Astrocyte (in vitro differentiated cells and primary cell): ENCODE measurements at regions not wholly inside any gene's neighbourhood (a gene's known extent, or its start where the extent isn't known, plus 50 kb on each side); places are given as distances from the start of the nearest gene placed in this dataset.

Source experiments
- DNase-seq: peaks from one replicate; pipeline ENCODE4 v3.0.0-alpha.2; 2010; ENCODE audit warnings: low read depth
- FAIRE-seq: peaks from 2 replicates; lab custom pipeline; 2011; peaks lifted over from hg19 to GRCh38; lab: Jason Lieb, UNC
- H2AFZ ChIP-seq: 2 replicates; pipeline ENCODE4 v1.6.0; 2012; ENCODE audit warnings: low read depth, low read length, inconsistent platforms
- H3K27ac ChIP-seq: 2 replicates; pipeline ENCODE4 v1.5.1; 2011; ENCODE audit warnings: low read depth, low read length, inconsistent platforms
- H3K27me3 ChIP-seq: 2 replicates; pipeline ENCODE4 v1.6.0; 2011; ENCODE audit warnings: low read length, inconsistent platforms; ENCODE audit not compliant: insufficient read depth
- H3K36me3 ChIP-seq: 2 replicates; pipeline ENCODE4 v1.5.1; 2011; ENCODE audit warnings: low read length, inconsistent platforms; ENCODE audit not compliant: insufficient read depth
- H3K4me1 ChIP-seq: 2 replicates; pipeline ENCODE4 v1.5.1; 2011; ENCODE audit warnings: low read length, inconsistent platforms; ENCODE audit not compliant: insufficient read depth
- H3K4me2 ChIP-seq: 2 replicates; pipeline ENCODE4 v1.6.0; 2012; ENCODE audit warnings: low read length, inconsistent platforms
- H3K4me3 ChIP-seq: 2 replicates; pipeline ENCODE4 v1.5.1; 2011; ENCODE audit warnings: low read depth, mild to moderate bottlenecking, low read length, inconsistent platforms; ENCODE audit not compliant: insufficient read depth
- H3K79me2 ChIP-seq: 2 replicates; pipeline ENCODE4 v1.6.0; 2012; ENCODE audit warnings: mild to moderate bottlenecking, low read length, inconsistent platforms; ENCODE audit not compliant: insufficient read depth
- H3K9ac ChIP-seq: 2 replicates; pipeline ENCODE4 v1.6.0; 2012; ENCODE audit warnings: mild to moderate bottlenecking, low read length, inconsistent platforms
- H3K9me3 ChIP-seq: 2 replicates; pipeline ENCODE4 v1.5.1; 2012; ENCODE audit warnings: low read depth, mild to moderate bottlenecking, low read length, inconsistent platforms; ENCODE audit not compliant: insufficient read depth
- H4K20me1 ChIP-seq: 2 replicates; pipeline ENCODE4 v1.6.0; 2012; ENCODE audit warnings: low read length, inconsistent platforms; ENCODE audit not compliant: insufficient read depth
- H3K27ac Mint-ChIP-seq: one replicate; pipeline ENCODE4 v1.8.0; 2021; ENCODE audit warnings: mild to moderate bottlenecking, mixed read lengths; ENCODE audit not compliant: unreplicated experiment
- H3K27me3 Mint-ChIP-seq: one replicate; pipeline ENCODE4 v1.8.0; 2021; ENCODE audit warnings: low read depth, mixed read lengths; ENCODE audit not compliant: unreplicated experiment
- H3K36me3 Mint-ChIP-seq: one replicate; pipeline ENCODE4 v1.8.0; 2021; ENCODE audit warnings: low read depth, mixed read lengths; ENCODE audit not compliant: unreplicated experiment
- H3K4me1 Mint-ChIP-seq: one replicate; pipeline ENCODE4 v1.8.0; 2021; ENCODE audit warnings: low read depth, mixed read lengths; ENCODE audit not compliant: unreplicated experiment
- H3K4me3 Mint-ChIP-seq: one replicate; pipeline ENCODE4 v1.8.0; 2021; ENCODE audit warnings: mild to moderate bottlenecking, moderate library complexity, mixed read lengths; ENCODE audit not compliant: unreplicated experiment
- H3K9me3 Mint-ChIP-seq: one replicate; pipeline ENCODE4 v1.8.0; 2021; ENCODE audit warnings: mild to moderate bottlenecking, mixed read lengths; ENCODE audit not compliant: unreplicated experiment
- EZH2 ChIP-seq: IDR thresholded peaks from 2 replicates; pipeline ENCODE4 v1.6.1; 2012; ENCODE audit warnings: mild to moderate bottlenecking, low read length, inconsistent platforms; ENCODE audit not compliant: insufficient read depth
- TF ChIP-seq, protein P1 (sequence below): IDR thresholded peaks from 2 replicates; pipeline ENCODE4 v1.5.1; 2011; ENCODE audit warnings: low read depth, mild to moderate bottlenecking, inconsistent platforms, low read length, moderate library complexity; ENCODE audit not compliant: insufficient read depth

DNA sequence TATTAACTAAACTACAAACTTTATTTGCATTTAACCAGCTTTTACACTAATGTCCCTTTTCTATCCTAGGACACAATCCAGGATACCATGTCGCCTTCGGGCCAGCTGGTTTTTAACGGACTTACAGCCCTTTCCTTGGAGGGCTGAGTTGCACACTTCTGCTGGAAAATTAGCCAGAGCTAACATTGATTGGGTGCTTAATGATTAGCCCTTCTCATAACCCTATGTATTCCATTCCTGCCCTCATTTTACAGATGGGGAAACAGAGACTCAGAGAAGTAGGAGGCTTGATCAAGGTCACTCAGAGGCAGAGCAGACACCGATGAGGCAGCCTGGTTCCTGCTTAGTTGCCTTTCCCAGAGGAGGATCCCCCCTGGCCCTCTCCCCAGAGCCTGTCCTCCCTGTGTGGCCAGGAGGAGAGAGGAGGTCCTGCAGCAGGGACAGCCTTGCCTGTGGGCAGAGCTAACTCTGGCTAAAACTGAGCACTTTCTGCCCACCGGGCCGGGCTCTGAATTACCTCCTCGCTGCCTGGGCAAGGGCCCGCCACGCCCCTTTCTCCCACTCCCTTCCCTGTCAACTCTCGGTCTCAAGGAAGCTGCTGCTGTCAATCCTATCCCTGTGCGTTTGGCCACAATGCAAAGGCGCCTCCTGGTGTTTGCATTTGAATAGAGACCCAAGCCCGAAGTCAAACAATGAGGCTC is 59.6 kb upstream of the PAX6 start:
- Mint-ChIP-seq H3K9me3 (no peaks in the 10 kb centered on the region), H3K27ac (no peak overlapping the region), H3K36me3 (no peaks in the 10 kb centered on the region), H3K27me3 (peaks cover 10% of the 10 kb centered on the region), H3K4me1 (peaks cover 11% of the 10 kb centered on the region), H3K4me3 (no peak overlapping the region)
- no peak overlapping the region for H3K27ac ChIP-seq
- peak overlapping the region; percentile 6 for H2AFZ ChIP-seq
- H3K9ac ChIP-seq, result no peak overlapping the region
- TF ChIP-seq, protein P1, sequence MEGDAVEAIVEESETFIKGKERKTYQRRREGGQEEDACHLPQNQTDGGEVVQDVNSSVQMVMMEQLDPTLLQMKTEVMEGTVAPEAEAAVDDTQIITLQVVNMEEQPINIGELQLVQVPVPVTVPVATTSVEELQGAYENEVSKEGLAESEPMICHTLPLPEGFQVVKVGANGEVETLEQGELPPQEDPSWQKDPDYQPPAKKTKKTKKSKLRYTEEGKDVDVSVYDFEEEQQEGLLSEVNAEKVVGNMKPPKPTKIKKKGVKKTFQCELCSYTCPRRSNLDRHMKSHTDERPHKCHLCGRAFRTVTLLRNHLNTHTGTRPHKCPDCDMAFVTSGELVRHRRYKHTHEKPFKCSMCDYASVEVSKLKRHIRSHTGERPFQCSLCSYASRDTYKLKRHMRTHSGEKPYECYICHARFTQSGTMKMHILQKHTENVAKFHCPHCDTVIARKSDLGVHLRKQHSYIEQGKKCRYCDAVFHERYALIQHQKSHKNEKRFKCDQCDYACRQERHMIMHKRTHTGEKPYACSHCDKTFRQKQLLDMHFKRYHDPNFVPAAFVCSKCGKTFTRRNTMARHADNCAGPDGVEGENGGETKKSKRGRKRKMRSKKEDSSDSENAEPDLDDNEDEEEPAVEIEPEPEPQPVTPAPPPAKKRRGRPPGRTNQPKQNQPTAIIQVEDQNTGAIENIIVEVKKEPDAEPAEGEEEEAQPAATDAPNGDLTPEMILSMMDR, result peak; percentile 53
- TF ChIP-seq EZH2, result no peak
- peak overlapping the region; percentile 51 for H3K4me2 ChIP-seq
- no peaks in the 10 kb centered on the region for H3K27me3 ChIP-seq
- no peaks in the 10 kb centered on the region for H3K9me3 ChIP-seq
- FAIRE-seq (no peak), DNase-seq (peak; percentile 20)
- H3K36me3 ChIP-seq, result no peaks in the 10 kb centered on the region
- no peaks in the 10 kb centered on the region for H3K79me2 ChIP-seq
- H3K4me1 ChIP-seq, result peaks cover 13% of the 10 kb centered on the region
- H3K4me3 ChIP-seq, result no peak overlapping the region
- H4K20me1 ChIP-seq, result no peaks in the 10 kb centered on the region

DNA sequence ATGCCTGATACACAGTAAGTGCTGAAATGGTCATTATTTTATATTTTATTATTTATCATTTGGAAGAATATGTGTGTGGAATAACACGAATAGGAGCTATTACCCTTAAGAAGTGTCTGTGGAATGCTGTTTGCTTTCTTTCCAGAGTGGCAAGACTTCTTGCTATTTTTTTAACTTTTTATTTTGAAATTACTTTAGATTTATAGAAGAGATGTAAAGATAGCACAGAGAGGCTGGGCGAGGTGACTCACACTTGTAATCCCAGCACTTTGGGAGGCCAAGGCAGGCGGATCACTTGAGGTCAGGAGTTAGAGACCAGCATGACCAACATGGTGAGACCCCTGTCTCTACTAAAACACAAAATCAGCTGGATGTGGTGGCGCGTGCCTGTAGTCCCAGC is 58.9 kb upstream of the PAX6 start:
- Mint-ChIP-seq H3K27me3 (peaks cover 10% of the 10 kb centered on the region), H3K4me3 (no peak overlapping the region), H3K36me3 (no peaks in the 10 kb centered on the region), H3K27ac (no peak overlapping the region), H3K9me3 (peaks cover 1% of the 10 kb centered on the region), H3K4me1 (peaks cover 5% of the 10 kb centered on the region)
- Histone ChIP-seq H2AFZ (no peak overlapping the region), H3K4me3 (no peak overlapping the region), H3K4me1 (peaks cover 11% of the 10 kb centered on the region), H3K36me3 (no peaks in the 10 kb centered on the region), H3K4me2 (no peak overlapping the region), H4K20me1 (no peaks in the 10 kb centered on the region), H3K9me3 (no peaks in the 10 kb centered on the region), H3K9ac (no peak overlapping the region), H3K27ac (no peak overlapping the region), H3K27me3 (no peaks in the 10 kb centered on the region), H3K79me2 (no peaks in the 10 kb centered on the region)
- no peak for TF ChIP-seq EZH2
- TF ChIP-seq, protein P1, result no peak
- FAIRE-seq (no peak), DNase-seq (no peak)

DNA sequence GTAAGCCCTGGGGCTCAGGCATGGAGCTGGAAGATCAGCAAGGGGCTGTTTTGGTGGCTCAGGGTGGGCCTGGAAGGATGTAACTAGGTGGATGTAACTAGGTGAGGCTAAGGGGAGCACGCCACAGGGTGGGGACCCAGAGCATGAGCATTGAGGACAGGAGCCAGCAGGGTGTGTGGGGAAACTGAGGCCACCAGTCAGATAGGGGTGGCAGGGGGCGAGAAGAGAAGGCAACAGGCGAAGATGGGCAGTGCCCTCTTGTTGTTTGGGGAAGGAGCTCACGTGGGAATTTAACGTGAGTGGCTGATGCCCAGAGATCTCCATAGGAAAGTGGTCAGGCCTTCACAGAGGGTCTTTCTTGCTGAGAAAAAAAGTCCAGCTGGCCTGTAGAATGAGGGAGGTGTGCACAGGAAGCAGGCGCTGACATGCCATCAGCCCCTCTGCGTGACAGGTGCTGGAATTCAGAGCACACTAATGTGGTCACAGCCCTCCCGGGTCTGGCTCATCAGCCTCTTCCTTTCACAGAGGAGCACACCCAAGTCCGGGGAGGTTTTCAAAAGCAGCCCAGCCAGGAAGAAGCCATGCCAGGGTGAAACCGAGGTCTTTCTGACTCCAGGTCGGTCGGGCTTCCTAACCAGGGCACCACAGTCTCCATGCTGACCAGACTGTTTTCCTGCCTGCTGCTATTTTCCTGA is 54.6 kb upstream of the PAX6 start:
- H3K27ac Mint-ChIP-seq, result no peak overlapping the region
- Histone ChIP-seq H3K4me1 (peaks cover 1% of the 10 kb centered on the region), H2AFZ (no peak overlapping the region), H3K36me3 (no peaks in the 10 kb centered on the region), H3K79me2 (no peaks in the 10 kb centered on the region), H3K9ac (no peak overlapping the region), H4K20me1 (no peaks in the 10 kb centered on the region), H3K9me3 (no peaks in the 10 kb centered on the region), H3K27me3 (no peaks in the 10 kb centered on the region), H3K27ac (no peak overlapping the region), H3K4me3 (no peak overlapping the region), H3K4me2 (no peak overlapping the region)
- peaks cover 5% of the 10 kb centered on the region for H3K27me3 Mint-ChIP-seq
- FAIRE-seq (no peak), DNase-seq (no peak)
- H3K36me3 Mint-ChIP-seq, result no peaks in the 10 kb centered on the region
- peaks cover 1% of the 10 kb centered on the region for H3K9me3 Mint-ChIP-seq
- H3K4me3 Mint-ChIP-seq, result no peak overlapping the region
- no peak for TF ChIP-seq EZH2
- H3K4me1 Mint-ChIP-seq, result peaks cover 2% of the 10 kb centered on the region
